ENCODE measurements at regions not wholly inside any gene's neighbourhood (a gene's known extent, or its start where the extent isn't known, plus 50 kb on each side); places are given as distances from the start of the nearest gene placed in this dataset.

- TF ChIP-seq, protein P1, sequence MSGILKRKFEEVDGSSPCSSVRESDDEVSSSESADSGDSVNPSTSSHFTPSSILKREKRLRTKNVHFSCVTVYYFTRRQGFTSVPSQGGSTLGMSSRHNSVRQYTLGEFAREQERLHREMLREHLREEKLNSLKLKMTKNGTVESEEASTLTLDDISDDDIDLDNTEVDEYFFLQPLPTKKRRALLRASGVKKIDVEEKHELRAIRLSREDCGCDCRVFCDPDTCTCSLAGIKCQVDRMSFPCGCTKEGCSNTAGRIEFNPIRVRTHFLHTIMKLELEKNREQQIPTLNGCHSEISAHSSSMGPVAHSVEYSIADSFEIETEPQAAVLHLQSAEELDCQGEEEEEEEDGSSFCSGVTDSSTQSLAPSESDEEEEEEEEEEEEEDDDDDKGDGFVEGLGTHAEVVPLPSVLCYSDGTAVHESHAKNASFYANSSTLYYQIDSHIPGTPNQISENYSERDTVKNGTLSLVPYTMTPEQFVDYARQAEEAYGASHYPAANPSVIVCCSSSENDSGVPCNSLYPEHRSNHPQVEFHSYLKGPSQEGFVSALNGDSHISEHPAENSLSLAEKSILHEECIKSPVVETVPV (CRISPR knock-in tag; IDR thresholded peaks at IDR 0.05) = no peak
- TF ChIP-seq CSDC2 (CRISPR knock-in tag; IDR thresholded peaks at IDR 0.05) = no peak
- peak; percentile 98 for ATAC-seq
These were observed 100.7 kb upstream of the WAC start for GRCh38 chr10:28432210-28432676.

- no peak for ATAC-seq
- no peak for TF ChIP-seq ZFP30 (CRISPR knock-in tag; IDR thresholded peaks at IDR 0.05)
- no peak for TF ChIP-seq ISL1 (CRISPR knock-in tag; IDR thresholded peaks at IDR 0.05)
- no peak for TF ChIP-seq ZNF8 (CRISPR knock-in tag; IDR thresholded peaks at IDR 0.05)
- TF ChIP-seq, protein P2, sequence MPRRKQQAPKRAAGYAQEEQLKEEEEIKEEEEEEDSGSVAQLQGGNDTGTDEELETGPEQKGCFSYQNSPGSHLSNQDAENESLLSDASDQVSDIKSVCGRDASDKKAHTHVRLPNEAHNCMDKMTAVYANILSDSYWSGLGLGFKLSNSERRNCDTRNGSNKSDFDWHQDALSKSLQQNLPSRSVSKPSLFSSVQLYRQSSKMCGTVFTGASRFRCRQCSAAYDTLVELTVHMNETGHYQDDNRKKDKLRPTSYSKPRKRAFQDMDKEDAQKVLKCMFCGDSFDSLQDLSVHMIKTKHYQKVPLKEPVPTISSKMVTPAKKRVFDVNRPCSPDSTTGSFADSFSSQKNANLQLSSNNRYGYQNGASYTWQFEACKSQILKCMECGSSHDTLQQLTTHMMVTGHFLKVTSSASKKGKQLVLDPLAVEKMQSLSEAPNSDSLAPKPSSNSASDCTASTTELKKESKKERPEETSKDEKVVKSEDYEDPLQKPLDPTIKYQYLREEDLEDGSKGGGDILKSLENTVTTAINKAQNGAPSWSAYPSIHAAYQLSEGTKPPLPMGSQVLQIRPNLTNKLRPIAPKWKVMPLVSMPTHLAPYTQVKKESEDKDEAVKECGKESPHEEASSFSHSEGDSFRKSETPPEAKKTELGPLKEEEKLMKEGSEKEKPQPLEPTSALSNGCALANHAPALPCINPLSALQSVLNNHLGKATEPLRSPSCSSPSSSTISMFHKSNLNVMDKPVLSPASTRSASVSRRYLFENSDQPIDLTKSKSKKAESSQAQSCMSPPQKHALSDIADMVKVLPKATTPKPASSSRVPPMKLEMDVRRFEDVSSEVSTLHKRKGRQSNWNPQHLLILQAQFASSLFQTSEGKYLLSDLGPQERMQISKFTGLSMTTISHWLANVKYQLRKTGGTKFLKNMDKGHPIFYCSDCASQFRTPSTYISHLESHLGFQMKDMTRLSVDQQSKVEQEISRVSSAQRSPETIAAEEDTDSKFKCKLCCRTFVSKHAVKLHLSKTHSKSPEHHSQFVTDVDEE (CRISPR knock-in tag; IDR thresholded peaks at IDR 0.05) = no peak
- no peak for TF ChIP-seq ZFP3 (CRISPR knock-in tag; IDR thresholded peaks at IDR 0.05)
- TF ChIP-seq, protein P1 (CRISPR knock-in tag; IDR thresholded peaks at IDR 0.05) = no peak
These were observed 98.9 kb upstream of the WAC start for GRCh38 chr10:28434063-28434462.

- ATAC-seq = no peak
- no peak for TF ChIP-seq ISL1 (CRISPR knock-in tag; IDR thresholded peaks at IDR 0.05)
- TF ChIP-seq, protein P3, sequence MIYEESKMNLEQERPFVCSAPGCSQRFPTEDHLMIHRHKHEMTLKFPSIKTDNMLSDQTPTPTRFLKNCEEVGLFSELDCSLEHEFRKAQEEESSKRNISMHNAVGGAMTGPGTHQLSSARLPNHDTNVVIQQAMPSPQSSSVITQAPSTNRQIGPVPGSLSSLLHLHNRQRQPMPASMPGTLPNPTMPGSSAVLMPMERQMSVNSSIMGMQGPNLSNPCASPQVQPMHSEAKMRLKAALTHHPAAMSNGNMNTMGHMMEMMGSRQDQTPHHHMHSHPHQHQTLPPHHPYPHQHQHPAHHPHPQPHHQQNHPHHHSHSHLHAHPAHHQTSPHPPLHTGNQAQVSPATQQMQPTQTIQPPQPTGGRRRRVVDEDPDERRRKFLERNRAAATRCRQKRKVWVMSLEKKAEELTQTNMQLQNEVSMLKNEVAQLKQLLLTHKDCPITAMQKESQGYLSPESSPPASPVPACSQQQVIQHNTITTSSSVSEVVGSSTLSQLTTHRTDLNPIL (CRISPR knock-in tag; IDR thresholded peaks at IDR 0.05; ENCODE audit: low read depth) = no peak
- no peak for TF ChIP-seq ZC3H10 (CRISPR knock-in tag; IDR thresholded peaks at IDR 0.05)
- TF ChIP-seq POU6F1 (CRISPR knock-in tag; IDR thresholded peaks at IDR 0.05; ENCODE audit: borderline replicate concordance, low read depth) = no peak
- no peak for TF ChIP-seq ZNF565 (CRISPR knock-in tag; conservative IDR thresholded peaks at IDR 0.05; ENCODE audit: low read depth)
- no peak for TF ChIP-seq PATZ1 (CRISPR knock-in tag; IDR thresholded peaks at IDR 0.05; ENCODE audit: borderline replicate concordance)
- no peak for TF ChIP-seq TOX (CRISPR knock-in tag; IDR thresholded peaks at IDR 0.05; ENCODE audit: borderline replicate concordance)
- TF ChIP-seq ZNF70 (CRISPR knock-in tag; IDR thresholded peaks at IDR 0.05) = no peak
- no peak for TF ChIP-seq ESRRG (CRISPR knock-in tag; IDR thresholded peaks at IDR 0.05)
- no peak for TF ChIP-seq ZFP30 (CRISPR knock-in tag; IDR thresholded peaks at IDR 0.05)
- no peak for TF ChIP-seq ZNF8 (CRISPR knock-in tag; IDR thresholded peaks at IDR 0.05)
- TF ChIP-seq, protein P2 (CRISPR knock-in tag; IDR thresholded peaks at IDR 0.05) = no peak
- TF ChIP-seq ZFP3 (CRISPR knock-in tag; IDR thresholded peaks at IDR 0.05) = no peak
- TF ChIP-seq SNAI2 (CRISPR knock-in tag; IDR thresholded peaks at IDR 0.05) = no peak
These were observed 90.5 kb upstream of the WAC start for GRCh38 chr10:28442403-28442802.
